HG03457 (cell line): ENCODE measurements at regions not wholly inside any gene's neighbourhood (a gene's known extent, or its start where the extent isn't known, plus 50 kb on each side); places are given as distances from the start of the nearest gene placed in this dataset.

Experiments used
- ATAC-seq: cut with Tn5 transposase; IDR thresholded peaks from one replicate; pipeline ENCODE4 v1.9.1; 2021; ENCODE audit warnings: moderate number of reproducible peaks; ENCODE audit not compliant: unreplicated experiment

- ATAC-seq: no peak
These were observed 94.3 kb downstream of the ZNF280B start for GRCh38 chr22:22414266-22414665.

- ATAC-seq: no peak
These were observed 90.9 kb downstream of the ZNF280B start for GRCh38 chr22:22417495-22418162.

- ATAC-seq: no peak
These were observed 90.4 kb downstream of the ZNF280B start for GRCh38 chr22:22418163-22418549.

- ATAC-seq: no peak
These were observed 89.6 kb downstream of the ZNF280B start for GRCh38 chr22:22418957-22419356.

- no peak for ATAC-seq
These were observed 88.0 kb downstream of the ZNF280B start for GRCh38 chr22:22420580-22420979.

GRCh38 chr22:22421392-22421791 is 87.2 kb downstream of the ZNF280B start:
- ATAC-seq: no peak

GRCh38 chr22:22422629-22423112 is 85.9 kb downstream of the ZNF280B start:
- ATAC-seq: peak; percentile 80

- no peak for ATAC-seq
These were observed 84.9 kb downstream of the ZNF280B start for GRCh38 chr22:22423681-22424080.

GRCh38 chr22:22424210-22424800 is 84.2 kb downstream of the ZNF280B start:
- ATAC-seq: no peak

- no peak for ATAC-seq
These were observed 83.6 kb downstream of the ZNF280B start for GRCh38 chr22:22424956-22425355.

GRCh38 chr22:22425356-22425755 is 83.2 kb downstream of the ZNF280B start:
- ATAC-seq: no peak

GRCh38 chr22:22425783-22426624 is 82.5 kb downstream of the ZNF280B start:
- no peak for ATAC-seq

GRCh38 chr22:22427542-22428065 is 80.9 kb downstream of the ZNF280B start:
- ATAC-seq: no peak

GRCh38 chr22:22428222-22429098 is 80.1 kb downstream of the ZNF280B start:
- no peak for ATAC-seq

- ATAC-seq: no peak
These were observed 79.0 kb downstream of the ZNF280B start for GRCh38 chr22:22429369-22430108.

- ATAC-seq: no peak
These were observed 78.3 kb downstream of the ZNF280B start for GRCh38 chr22:22430111-22430820.

- ATAC-seq: no peak
These were observed 77.0 kb downstream of the ZNF280B start for GRCh38 chr22:22431271-22432220.

GRCh38 chr22:22432479-22432878 is 76.1 kb downstream of the ZNF280B start:
- ATAC-seq: no peak
